Skeletal muscle tissue (tissue), 3 donors: ENCODE measurements at regions not wholly inside any gene's neighbourhood (a gene's known extent, or its start where the extent isn't known, plus 50 kb on each side); places are given as distances from the start of the nearest gene placed in this dataset.

Experiments
- H3K27ac ChIP-seq: one replicate; pipeline ENCODE4 v1.7.0; 2013; ENCODE audit warnings: mild to moderate bottlenecking, low read depth, low read length, inconsistent platforms
- H3K27me3 ChIP-seq, 3 donors: one replicate each; pipeline ENCODE4 v1.7.0; 2013; ENCODE audit warnings: low read length in 3 of 3; ENCODE audit not compliant: control insufficient read depth in 3 of 3, insufficient read depth in 3 of 3
- H3K36me3 ChIP-seq, 3 donors: one replicate each; pipeline ENCODE4 v1.7.0; 2013; ENCODE audit warnings: low read length in 3 of 3; ENCODE audit not compliant: control insufficient read depth in 3 of 3, insufficient read depth in 3 of 3
- H3K4me1 ChIP-seq, 3 donors: one replicate each; pipeline ENCODE4 v1.7.0; 2013; ENCODE audit warnings: low read length in 3 of 3, mild to moderate bottlenecking in 3 of 3; ENCODE audit not compliant: control insufficient read depth in 3 of 3, insufficient read depth in 3 of 3
- H3K4me3 ChIP-seq, 3 donors: one replicate each; pipeline ENCODE4 v1.7.0; 2013; ENCODE audit warnings: low read length in 3 of 3
- H3K9ac ChIP-seq, 3 donors: one replicate each; pipeline ENCODE4 v1.7.0; 2013; ENCODE audit warnings: low read length in 3 of 3, mild to moderate bottlenecking in 3 of 3, moderate library complexity in 2 of 3, low read depth in 1 of 3
- H3K9me3 ChIP-seq, 3 donors: one replicate each; pipeline ENCODE4 v1.7.0; 2013; ENCODE audit warnings: low read length in 3 of 3; ENCODE audit not compliant: control insufficient read depth in 3 of 3
- donor health status: Osteomylitis.

GRCh38 chr20:39132511-39132910 is 170.4 kb downstream of the DHX35 start:
- H3K4me3 ChIP-seq, result no peak overlapping the region
- no peak overlapping the region for H3K9ac ChIP-seq
- H3K9me3 ChIP-seq, result no peaks in the 10 kb centered on the region
- no peaks in the 10 kb centered on the region for H3K36me3 ChIP-seq
- no peak overlapping the region for H3K27ac ChIP-seq
- peaks cover 0 to 2% (median 0%) of the 10 kb centered on the region in 3 donors for H3K27me3 ChIP-seq
- H3K4me1 ChIP-seq, result no peaks in the 10 kb centered on the region

- no peak overlapping the region for H3K9ac ChIP-seq
- H3K36me3 ChIP-seq, result no peaks in the 10 kb centered on the region
- no peaks in the 10 kb centered on the region for H3K4me1 ChIP-seq
- H3K27me3 ChIP-seq, result peaks cover 0 to 2% (median 0%) of the 10 kb centered on the region in 3 donors
- no peaks in the 10 kb centered on the region for H3K9me3 ChIP-seq
- H3K4me3 ChIP-seq, result no peak overlapping the region
- H3K27ac ChIP-seq, result no peak overlapping the region
Observed at GRCh38 chr20:39132093-39132492, 169.9 kb downstream of the DHX35 start.

DNA sequence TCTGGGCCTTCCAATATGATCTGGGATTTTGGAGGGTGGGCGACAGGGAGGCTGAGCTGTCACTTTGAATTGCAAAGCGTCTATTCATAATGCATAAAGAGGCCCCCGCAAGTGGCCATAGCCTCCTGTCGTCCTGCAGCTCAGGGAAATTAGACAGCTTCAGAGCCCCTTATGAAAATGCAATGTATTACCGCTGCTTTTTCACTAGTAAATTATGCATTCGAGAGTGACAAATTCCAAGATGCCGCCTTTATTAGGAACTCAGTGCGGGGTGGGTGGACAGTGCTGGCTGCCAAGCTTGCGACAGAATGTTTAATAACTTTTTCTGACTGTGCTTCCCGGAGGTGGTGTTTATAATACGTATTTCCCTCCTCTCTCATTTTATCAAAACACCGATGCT is 168.5 kb downstream of the DHX35 start:
- Histone ChIP-seq H3K4me1 (no peaks in the 10 kb centered on the region), H3K36me3 (no peaks in the 10 kb centered on the region), H3K27ac (no peak overlapping the region), H3K4me3 (no peak overlapping the region), H3K9ac (no peak overlapping the region), H3K9me3 (no peaks in the 10 kb centered on the region), H3K27me3 (no peaks in the 10 kb centered on the region)

- Histone ChIP-seq H3K9me3 (no peaks in the 10 kb centered on the region), H3K4me1 (no peaks in the 10 kb centered on the region), H3K27me3 (no peaks in the 10 kb centered on the region), H3K36me3 (no peaks in the 10 kb centered on the region), H3K4me3 (no peak overlapping the region), H3K9ac (no peak overlapping the region), H3K27ac (no peak overlapping the region)
Observed at GRCh38 chr20:39129523-39129922, 167.4 kb downstream of the DHX35 start.

DNA sequence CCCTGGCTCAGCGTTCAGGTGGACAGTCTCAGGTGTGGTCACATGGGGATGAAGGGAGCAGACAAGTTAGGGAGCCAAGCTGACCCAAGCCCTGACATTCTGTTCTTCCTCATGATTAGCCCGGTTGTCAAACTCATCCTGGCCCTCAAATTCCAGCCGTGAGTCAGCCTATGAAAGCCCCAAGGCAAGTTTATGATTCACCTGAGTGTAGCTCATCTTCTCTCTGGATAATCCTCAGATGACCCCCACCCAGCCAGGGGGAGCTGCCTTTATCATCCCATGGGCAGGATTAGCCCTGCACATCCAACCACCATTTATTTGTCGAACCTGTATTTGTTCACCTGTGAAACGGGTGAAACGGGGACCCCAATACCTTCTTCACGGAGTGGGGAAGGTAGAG is 161.9 kb downstream of the DHX35 start:
- peaks cover 0 to 10% (median 7%) of the 10 kb centered on the region in 3 donors for H3K27me3 ChIP-seq
- no peak overlapping the region for H3K27ac ChIP-seq
- no peaks in the 10 kb centered on the region for H3K4me1 ChIP-seq
- H3K36me3 ChIP-seq, result no peaks in the 10 kb centered on the region
- H3K9ac ChIP-seq, result no peak overlapping the region
- no peaks in the 10 kb centered on the region for H3K9me3 ChIP-seq
- no peak overlapping the region for H3K4me3 ChIP-seq

- Histone ChIP-seq H3K27ac (no peak overlapping the region), H3K36me3 (no peaks in the 10 kb centered on the region), H3K9me3 (no peaks in the 10 kb centered on the region), H3K4me1 (no peaks in the 10 kb centered on the region), H3K9ac (no peak overlapping the region), H3K4me3 (no peak overlapping the region), H3K27me3 (peaks cover 0 to 10% (median 7%) of the 10 kb centered on the region in 3 donors)
Observed at GRCh38 chr20:39123185-39123557, 161.0 kb downstream of the DHX35 start.

DNA sequence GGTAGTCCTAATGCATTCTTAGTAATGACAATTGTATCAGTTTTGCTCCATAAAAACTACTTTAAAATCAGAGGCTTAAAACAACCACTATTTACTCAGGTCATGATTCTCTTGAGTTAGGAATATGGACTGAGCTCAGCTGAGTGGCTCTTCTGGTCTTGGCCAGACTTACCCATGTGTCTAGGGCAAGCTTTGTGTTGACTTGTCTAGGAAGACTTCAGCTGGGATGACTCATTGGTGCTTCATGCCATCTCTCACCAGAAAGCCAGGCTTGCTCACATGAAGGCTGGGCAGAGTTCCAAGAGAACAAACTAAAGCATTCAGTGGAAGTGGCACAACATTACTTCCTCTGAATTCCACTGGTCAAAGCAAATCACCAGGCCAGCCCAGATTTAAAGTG is 155.3 kb downstream of the DHX35 start:
- Histone ChIP-seq H3K27me3 (peaks cover 0 to 7% (median 4%) of the 10 kb centered on the region in 3 donors), H3K9me3 (peaks cover 0 to 3% (median 0%) of the 10 kb centered on the region in 3 donors)

GRCh38 chr20:39116020-39116419 is 153.9 kb downstream of the DHX35 start:
- Histone ChIP-seq H3K36me3 (no peaks in the 10 kb centered on the region), H3K27ac (no peak overlapping the region), H3K27me3 (peaks cover 0 to 3% (median 3%) of the 10 kb centered on the region in 3 donors), H3K9me3 (peaks cover 0 to 3% (median 0%) of the 10 kb centered on the region in 3 donors), H3K9ac (no peak overlapping the region), H3K4me3 (no peak overlapping the region), H3K4me1 (peaks cover 0 to 3% (median 0%) of the 10 kb centered on the region in 3 donors)

More for the DNA sequence above, 155.3 kb downstream of the DHX35 start:
- H3K36me3 ChIP-seq, result no peaks in the 10 kb centered on the region
- H3K9ac ChIP-seq, result no peak overlapping the region
- H3K27ac ChIP-seq, result no peak overlapping the region
- no peaks in the 10 kb centered on the region for H3K4me1 ChIP-seq
- H3K4me3 ChIP-seq, result no peak overlapping the region

GRCh38 chr20:39112178-39112743 is 150.1 kb downstream of the DHX35 start:
- Histone ChIP-seq H3K9me3 (peaks cover 0 to 3% (median 0%) of the 10 kb centered on the region in 3 donors), H3K9ac (peak overlapping the region in 1 of 3 donors; percentile 25), H3K27ac (no peak overlapping the region), H3K4me3 (no peak overlapping the region), H3K36me3 (no peaks in the 10 kb centered on the region), H3K27me3 (peaks cover 12 to 22% (median 18%) of the 10 kb centered on the region in 3 donors), H3K4me1 (peaks cover 0 to 3% (median 0%) of the 10 kb centered on the region in 3 donors)

DNA sequence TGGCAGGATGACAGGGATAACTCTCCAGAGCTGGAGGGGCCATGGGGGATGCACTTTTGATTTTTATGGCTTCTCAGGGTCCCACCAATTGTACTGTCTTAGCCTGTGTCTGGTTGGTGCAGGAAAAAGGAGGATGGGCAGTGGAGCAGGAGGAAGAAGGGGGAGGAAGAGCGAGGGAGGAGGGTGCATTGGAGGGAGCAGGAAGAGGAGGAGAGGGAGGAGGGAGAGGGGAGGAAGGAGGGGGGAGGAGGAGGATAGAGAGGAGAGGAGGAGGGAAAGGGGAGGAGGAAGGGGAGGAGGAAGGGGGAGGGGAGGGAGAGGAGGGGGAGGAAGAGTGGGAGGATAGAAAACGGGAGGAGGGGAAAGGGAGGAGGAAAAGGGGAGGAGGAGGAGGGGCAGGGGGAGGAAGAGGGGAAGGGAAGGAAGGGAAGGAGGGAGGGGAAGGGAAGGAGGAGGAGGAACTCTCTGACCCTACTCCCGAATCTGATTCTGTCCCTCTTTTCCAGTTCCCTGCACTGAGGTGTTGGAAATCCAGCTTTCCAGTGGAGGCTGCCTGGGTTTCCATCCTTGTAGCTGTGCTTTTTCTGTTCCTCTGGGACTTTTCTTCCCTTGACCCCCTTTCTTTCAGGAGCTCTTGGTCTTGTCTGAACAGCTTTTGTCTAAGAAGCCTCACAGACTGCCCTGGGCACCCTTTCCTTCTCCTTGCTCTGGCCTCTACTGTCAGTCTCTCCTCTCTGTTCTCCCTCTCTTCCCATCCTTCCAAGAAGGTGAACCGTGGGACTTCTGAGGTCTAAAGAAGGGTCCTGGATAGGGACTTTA is 149.4 kb downstream of the DHX35 start:
- peaks cover 0 to 3% (median 0%) of the 10 kb centered on the region in 3 donors for H3K4me1 ChIP-seq
- no peak overlapping the region for H3K4me3 ChIP-seq
- H3K9me3 ChIP-seq, result peaks cover 0 to 3% (median 0%) of the 10 kb centered on the region in 3 donors
- H3K9ac ChIP-seq, result no peak overlapping the region
- H3K27ac ChIP-seq, result no peak overlapping the region
- H3K27me3 ChIP-seq, result peaks cover 12 to 22% (median 18%) of the 10 kb centered on the region in 3 donors
- no peaks in the 10 kb centered on the region for H3K36me3 ChIP-seq
